Activated CD4-positive, alpha-beta T cell treated with anti-CD3 and anti-CD28 coated beads, Interleukin-2, amount 50 U/mL, for 1 hour (primary cell): ENCODE measurements at regions not wholly inside any gene's neighbourhood (a gene's known extent, or its start where the extent isn't known, plus 50 kb on each side); places are given as distances from the start of the nearest gene placed in this dataset.
"Not testable (repeated sequence)": the region's sequence is repeated elsewhere in the genome, so short reads cannot be mapped to it uniquely, and the experiment has no call there.

Experiments
- DNase-seq: peaks from one replicate; pipeline ENCODE4 v3.0.0-alpha.2; 2020

- not testable (repeated sequence) for DNase-seq
Observed at GRCh38 chr17:16840219-16840618, 131.7 kb downstream of the TNFRSF13B start.

DNA sequence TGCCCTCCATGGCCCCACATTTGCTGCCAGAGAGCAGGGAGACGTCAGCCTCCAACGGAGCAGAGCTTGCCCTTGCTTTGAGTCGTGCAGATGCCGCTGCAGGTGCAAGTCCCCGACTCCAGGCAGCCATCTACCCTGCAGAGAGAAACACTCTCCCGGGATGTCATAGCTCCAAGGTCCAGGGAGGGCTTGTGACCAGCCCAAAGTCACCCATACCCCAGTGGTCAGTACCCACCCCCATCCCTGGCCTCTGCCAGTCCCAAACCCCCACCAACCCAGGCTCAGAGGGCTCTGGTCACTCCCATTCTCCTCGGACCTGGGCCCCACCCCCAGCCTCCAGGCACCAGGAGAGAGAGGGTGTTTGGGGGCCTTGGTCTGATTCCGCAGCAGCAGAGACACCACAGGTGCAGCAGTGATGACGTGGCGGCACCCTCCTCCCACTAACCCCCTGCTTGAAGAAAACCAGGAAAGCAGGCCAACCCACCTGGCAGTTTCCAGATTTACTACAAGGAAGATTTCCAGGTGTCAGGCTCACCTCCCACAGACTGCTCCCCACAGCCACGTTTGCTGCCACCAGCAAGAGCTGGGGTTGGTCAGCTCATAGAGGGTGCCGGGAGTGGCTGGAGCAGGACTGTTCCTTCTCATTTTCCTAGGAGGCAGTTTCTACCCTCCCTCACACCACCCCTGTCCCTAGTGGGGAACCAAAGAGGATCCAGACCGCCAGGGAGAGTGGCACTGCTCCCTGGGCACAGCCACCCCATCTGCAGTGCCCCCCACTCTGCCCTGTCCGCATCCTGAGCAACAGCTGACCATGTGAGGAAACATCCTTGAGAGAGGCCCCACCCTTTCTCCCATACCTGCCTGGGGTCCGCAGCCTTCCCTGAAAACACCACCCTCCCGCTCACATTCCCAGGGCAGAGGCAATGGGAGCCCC, 132.4 kb downstream of the TNFRSF13B start:
- not testable (repeated sequence) for DNase-seq

GRCh38 chr17:16838795-16839194, 133.1 kb downstream of the TNFRSF13B start:
- DNase-seq: not testable (repeated sequence)

DNA sequence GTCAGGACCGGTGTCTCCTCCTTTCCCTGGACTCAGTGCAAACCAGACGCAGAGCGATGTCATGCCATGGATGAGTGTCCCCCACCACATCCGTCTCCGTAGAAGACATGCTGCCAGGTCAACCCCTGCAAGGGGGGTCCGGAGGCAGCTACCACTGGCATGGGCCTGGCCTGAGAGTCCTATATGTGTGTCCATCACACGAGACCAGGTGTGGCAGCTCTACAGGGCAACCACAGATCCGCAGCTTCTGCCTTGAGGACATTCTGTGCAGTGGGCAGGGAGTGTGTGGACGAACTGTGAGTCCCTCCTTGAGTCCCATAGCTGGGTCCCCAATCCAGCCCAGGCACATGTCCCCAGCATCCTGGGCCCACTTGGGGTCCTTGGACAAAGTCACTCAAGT, 133.6 kb downstream of the TNFRSF13B start:
- DNase-seq: not testable (repeated sequence)

DNA sequence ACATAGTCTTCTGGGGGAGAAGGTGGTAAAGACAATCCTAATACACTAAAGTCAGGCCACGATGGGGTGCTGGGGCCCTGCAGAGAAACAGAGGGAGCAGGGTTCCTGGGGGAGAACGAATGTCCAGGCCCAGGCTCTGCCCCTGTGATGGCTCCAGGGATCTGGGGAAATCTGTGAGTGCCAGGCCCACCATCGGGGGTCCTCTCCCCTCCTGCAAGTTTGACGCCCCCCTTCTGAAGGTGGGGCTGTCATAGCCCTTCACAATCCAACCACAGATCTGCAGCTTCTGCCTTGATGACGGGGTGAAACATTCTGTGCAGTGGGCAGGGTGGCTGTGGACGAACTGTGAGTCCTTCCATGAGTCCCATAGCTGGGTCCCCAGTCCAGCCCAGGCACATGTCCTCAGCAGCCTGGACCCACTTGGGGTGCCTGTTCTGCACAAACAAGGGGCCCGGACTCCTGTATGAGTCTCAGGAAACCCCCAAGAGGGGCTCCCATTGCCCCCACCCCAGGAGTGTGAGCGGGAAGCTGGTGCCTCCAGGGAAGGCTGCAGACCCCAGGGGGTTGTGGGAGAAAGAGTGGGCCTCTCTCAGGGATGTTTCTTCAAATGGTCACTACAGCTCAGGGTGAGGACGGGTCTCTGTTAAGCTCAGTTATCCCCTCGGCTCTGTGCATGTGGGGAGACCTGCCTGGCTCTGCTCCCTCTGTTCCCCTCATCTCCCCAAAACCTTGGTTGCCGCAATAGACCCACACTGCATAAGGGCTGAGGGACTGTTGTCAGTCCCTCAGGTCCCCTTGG, 134.3 kb downstream of the TNFRSF13B start:
- DNase-seq: not testable (repeated sequence)

- DNase-seq: not testable (repeated sequence)
Observed at GRCh38 chr17:16836315-16836915, 135.5 kb downstream of the TNFRSF13B start.

DNA sequence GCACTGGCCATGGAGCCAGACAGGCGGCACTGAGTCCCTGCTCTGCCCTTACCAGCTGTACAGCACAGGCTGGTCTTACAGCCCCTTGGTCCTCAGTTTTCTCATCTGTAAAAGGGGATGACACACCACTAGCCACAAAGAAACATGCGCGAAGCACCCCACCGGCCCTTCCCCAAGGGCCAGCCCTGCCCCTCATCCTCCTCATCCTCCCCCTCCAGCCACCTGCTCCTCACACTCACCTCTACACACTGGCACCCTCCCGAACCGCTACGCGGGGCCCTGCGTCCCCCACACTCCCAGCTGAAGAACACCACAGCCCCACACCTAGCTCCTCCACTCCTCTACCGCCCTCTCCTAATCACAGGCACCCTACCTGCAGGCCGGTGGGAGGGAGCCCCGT, 138.4 kb downstream of the TNFRSF13B start:
- not testable (repeated sequence) for DNase-seq

DNA sequence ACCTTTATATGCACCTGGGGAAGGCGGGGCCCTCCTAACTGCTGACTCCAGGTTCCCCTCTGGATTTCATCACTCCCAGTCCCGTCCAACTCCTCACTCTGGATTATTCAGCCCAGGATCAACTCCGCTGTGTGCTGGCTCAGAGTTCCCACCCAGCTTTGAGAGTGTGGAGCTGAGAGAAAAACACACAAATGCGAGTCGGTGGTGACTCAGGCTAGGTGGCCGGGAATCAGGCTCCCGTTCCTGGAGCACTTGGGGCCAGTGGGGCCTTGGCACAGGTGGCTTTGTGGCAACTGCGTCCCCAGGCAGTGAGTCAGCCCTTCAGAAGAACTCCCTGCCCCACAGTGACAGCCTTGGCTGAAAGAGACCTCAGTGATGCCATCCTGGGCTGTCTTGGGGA, 139.1 kb downstream of the TNFRSF13B start:
- not testable (repeated sequence) for DNase-seq

DNA sequence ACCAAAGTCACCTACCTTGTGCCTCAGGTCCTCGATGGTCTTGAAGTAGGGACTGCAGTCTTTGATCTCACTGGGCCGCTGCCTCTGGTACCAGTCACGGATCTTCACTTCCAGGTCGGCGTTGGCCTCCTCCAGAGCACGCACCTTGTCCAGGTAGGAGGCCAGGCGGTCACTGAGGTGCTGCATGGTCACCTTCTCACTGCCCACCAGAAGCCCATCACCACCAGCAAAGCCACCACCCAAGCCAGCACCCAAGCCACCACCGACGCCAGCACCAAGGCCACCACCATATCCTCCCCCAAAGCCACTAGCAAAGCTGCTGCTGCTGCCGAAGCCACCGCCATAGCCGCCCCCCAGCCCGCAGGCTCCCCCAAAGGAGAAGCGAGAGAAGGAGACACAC, 139.7 kb downstream of the TNFRSF13B start:
- not testable (repeated sequence) for DNase-seq

- not testable (repeated sequence) for DNase-seq
Observed at GRCh38 chr17:16830770-16831169, 140.7 kb downstream of the CCDC144A start.

DNA sequence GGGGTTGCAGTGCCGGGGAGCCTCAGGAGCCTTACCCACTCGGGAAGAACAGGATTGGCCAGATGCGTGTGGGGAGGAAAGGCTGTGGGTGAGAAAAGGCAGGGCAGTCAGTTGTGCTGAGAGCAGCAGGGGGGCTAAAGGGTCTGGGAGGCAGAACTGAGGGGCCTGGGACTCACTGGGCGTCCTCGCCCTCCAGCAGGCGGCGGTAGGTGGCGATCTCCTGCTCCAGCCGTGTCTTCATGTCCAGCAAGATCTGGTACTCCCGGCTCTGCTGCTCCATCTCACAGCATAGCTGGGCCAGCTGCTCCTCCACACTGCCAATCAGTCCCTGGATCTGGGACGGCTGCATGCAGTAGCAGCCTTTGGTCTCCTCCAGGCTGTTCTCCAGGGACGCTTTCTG, 140.2 kb downstream of the CCDC144A start:
- not testable (repeated sequence) for DNase-seq
